Stimulated activated CD4-positive, alpha-beta T cell treated with anti-CD3 and anti-CD28 coated beads, Interleukin-4, amount 100 ng/mL, for 1 hour (primary cell): ENCODE measurements at regions not wholly inside any gene's neighbourhood (a gene's known extent, or its start where the extent isn't known, plus 50 kb on each side); places are given as distances from the start of the nearest gene placed in this dataset.

Source experiments
- DNase-seq: peaks from one replicate; pipeline ENCODE4 v3.0.0-alpha.2; 2020

GRCh38 chr15:38696790-38697495 is 132.3 kb upstream of the RASGRP1 start:
- no peak for DNase-seq

DNA sequence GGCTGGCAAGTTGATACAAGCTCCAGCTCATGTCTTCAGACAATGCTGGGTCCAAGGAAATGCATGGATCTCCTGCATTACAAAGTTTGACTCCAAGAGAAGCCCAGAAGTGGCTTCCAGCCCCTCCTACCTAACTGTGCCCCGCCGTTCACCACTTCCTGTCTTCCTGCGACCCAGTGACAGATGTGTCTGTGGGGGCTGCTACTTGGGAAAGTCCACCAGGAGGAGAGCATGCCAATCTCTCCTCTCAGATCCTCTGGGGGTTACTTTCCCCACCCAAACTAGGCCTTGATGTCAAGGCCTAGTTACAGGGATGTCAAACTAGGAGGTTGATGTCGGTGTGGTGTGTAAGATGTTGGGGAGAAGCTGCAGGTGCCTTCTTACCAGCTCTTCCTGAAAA is 133.6 kb upstream of the RASGRP1 start:
- DNase-seq: no peak

DNA sequence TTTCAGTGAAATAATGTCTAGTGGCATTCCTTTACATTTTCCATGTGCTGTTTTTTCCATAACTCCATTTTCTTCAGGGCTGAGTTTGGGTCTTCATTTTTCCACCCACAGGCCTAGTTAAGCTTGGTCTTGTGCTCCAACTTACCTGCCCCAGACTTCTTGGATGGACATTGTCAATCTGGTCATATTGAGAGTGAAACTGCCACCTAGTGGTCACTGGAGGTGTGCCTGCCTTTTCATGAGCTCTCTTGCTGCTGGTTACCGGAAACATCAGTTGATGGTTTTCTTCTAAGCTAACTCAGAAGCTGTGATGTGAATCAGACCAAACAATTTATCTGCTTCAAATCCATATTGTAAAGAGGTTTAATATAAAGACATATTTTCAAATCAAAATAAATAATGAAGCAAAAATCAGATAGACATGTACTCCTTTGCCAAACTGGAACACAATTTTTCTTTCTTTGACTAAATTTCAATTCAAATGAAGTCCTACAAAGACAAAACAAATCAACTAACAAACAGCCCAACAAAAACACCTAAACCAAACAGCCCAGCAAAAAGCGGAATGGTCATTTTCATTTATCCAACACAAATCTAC is 135.1 kb upstream of the RASGRP1 start:
- DNase-seq: peak; percentile 58

- DNase-seq: no peak
These were observed 136.5 kb upstream of the RASGRP1 start for GRCh38 chr15:38701149-38701548.

DNA sequence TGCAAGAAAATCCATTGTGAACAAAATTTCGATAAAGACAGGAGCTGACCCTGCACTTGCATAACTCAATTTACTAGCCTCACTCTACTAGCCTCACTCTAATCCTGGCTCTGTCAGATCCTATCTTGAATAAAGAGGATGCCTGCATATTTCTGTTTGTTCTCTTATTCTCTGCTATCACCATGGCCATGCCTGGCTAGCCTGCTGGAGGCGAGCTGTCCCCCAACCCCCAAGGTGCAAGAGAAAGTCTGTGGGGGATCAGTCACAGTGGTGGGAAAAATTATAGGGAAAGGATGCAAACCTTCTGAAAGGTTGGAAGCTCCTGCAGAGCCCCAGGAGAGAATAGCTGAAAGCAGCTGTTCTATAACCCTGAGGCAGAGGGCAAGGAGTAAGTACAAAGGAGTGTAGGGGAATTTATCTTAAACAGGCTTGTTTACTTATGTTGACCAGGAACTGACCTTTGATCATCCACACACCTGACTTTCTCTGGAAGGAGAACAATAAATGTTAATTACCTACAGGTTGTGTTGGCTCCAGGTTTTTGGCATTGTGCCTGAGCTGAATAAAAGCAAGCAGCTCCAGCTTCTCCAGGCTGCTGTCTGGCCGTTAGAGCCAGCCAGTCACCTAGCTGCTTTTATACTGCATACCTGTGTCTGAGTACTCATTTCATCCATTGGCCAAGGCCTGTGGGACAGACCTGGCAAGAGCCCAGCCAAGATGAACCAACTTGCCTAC is 137.7 kb upstream of the RASGRP1 start:
- no peak for DNase-seq

DNA sequence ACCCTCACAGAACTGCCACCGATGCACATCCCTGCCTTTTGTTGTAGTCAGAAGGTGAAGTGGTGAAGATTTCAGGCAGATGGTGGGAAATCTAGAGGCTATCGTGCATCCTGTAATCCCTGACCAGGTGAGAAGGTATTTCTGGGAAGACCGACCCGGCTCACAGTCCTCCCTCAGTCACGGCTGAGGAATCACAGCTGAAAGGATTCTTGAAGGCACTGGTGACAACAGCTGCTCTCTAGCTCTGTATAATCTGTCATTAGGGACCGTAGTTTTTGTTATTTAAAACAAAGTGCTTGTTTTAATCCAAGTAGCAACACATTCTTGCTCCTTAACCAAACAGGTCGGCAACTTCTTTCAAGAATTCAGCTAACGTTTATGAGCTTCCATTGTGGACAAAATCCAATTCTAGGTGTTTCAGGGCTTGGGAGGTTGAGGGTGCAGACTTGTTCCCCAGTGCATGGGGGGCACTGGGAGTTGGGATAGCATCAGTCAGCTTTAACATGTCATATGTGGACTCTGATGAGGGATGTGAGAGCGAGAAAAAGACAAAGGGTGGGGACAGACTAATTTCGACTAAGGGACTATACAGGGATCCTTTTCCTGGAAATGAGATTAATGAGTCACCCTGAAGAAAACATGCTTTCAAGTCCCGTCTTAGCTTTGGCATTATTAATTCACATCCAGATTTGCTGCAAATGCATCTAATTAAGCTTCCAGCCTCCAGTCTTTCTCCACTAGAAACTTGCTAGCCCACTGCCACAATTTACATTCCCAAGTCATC is 141.0 kb upstream of the RASGRP1 start:
- DNase-seq: no peak

- DNase-seq: no peak
These were observed 142.3 kb upstream of the RASGRP1 start for GRCh38 chr15:38706956-38707355.

- no peak for DNase-seq
These were observed 143.4 kb upstream of the RASGRP1 start for GRCh38 chr15:38707802-38708671.

DNA sequence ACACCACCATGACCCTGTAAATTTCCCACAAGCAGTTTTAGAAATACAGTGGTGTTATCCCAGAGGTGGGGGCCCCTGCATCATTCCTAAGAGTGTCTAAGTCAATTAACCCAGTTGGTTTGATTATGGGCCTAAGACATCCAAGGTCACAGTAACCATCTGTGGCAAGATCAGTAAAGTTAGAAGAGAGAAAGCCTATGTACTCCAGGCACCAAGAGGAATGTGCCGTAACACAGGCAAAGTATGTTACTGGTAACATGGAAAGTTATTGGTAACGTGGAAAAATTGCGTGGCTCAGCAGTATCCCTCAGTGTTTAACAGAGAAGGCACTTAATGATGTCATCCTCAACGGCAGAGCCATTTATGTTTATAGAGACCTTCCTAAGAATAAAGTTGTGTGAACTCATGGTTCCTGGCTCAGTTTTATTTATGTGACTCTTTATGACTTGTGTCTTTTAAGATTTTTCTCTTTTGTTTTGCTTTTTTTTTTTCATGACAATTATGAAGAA is 144.1 kb upstream of the RASGRP1 start:
- no peak for DNase-seq

DNA sequence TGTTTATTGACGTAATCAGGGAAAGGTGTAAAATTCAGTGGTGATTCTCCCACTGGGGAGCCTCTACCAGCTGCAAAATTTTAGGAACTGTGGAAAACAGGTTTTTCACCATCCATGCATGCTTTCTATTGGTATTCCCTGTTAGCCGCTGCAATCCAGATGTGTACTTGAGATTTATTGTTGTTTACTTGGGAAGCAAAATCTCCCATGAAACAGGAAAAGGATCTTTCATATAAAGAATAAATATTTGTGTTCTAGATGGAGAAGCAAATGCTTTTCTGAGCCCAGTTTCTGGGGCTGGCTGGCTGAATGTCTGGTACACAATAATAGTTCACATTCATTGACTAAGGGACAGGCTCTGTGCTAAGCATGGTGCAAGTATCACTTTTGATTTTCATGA is 144.6 kb upstream of the RASGRP1 start:
- no peak for DNase-seq

DNA sequence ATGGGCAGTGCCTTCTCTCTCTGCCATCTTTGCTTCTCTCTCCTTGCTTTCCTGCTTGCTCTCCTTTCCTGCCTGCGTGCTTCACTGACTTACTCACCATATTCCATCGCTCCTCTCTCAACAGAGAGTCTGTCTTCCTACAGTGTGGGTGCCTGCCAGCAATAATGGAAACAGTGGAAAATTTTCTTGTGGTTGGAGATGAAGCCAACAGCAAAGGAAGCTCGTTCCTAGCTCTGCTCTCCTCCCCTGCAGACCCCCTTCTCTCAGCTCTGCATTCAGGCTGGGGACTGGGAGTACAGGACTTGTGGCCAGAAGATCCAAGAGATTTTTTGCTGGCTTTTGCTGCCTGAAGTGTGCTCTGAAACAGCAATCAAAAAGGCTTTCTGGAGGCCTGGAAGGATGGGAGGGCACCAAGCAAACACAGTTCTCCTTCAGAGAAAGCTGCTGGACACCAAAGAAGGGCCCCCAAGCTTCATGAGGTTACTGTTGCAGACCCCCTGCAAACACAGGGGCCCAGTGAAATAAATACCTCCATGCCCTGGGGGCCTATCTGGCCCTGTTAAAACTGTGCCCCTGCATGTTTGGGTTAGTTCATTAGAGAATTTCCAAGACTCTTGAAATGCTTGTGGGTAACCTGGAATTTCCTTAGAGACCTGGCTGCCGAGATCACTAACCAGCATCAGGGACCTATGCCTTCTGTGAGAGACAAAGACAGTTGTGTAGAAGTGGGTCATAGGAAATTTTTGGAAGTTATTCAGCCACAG is 149.9 kb upstream of the RASGRP1 start:
- no peak for DNase-seq

- no peak for DNase-seq
These were observed 156.4 kb upstream of the RASGRP1 start for GRCh38 chr15:38720893-38721567.

DNA sequence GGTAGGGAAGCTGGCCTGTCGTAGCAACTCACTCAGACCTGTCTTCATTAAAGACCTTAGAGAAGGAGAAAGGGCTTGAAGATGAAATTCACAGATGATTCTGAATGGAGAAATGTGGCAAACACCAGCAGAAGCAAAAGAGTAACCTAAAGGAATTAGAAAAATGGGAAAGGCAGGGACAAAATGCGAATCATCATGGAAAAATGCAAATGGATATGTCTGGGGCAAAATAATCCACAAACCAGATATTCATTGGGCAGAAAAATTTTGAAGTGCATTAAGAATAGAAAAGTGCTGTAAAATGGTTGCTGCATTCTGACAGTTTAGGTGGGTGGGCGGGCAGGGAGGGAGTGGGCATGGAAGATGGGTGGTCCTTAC is 156.9 kb upstream of the RASGRP1 start:
- DNase-seq: no peak

GRCh38 chr15:38722236-38722635 is 157.6 kb upstream of the RASGRP1 start:
- DNase-seq: no peak

DNA sequence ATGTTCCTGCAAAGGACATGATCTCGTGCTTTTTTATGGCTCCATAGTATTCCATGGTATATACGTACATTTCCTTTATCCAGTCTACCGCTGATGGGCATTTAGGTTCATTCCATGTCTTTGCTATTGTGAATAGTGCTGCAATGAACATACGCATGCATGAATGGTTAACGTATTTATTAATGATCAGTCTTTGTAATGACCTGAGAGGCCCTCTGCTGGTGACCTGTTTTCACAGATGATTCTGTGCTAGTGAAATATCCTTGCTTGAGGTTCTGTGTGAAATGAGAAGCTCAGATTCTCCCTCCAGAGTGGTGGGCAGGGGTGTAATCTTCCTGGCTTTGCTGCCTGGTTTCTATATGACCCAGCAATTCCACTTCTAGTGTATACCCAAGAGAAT is 160.2 kb upstream of the RASGRP1 start:
- DNase-seq: no peak

DNA sequence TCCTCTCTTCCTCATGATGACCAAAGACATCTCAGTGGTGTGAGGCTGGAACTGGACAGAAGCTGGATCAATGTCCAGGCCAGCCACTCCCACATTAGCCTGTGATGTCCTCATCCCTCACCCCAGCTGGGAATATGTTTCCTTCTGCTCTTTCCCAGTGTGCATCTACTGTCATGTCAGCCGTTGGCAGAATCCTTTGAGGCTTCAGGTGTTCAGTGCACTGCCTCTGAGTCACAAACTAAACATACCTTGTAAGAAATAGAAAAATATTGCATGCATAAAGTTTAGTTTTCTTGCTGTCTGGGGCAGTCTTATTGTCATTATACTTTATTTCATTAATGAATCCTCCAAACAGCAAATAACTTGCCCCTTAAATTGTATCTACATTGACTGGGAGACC is 161.6 kb upstream of the RASGRP1 start:
- no peak for DNase-seq

DNA sequence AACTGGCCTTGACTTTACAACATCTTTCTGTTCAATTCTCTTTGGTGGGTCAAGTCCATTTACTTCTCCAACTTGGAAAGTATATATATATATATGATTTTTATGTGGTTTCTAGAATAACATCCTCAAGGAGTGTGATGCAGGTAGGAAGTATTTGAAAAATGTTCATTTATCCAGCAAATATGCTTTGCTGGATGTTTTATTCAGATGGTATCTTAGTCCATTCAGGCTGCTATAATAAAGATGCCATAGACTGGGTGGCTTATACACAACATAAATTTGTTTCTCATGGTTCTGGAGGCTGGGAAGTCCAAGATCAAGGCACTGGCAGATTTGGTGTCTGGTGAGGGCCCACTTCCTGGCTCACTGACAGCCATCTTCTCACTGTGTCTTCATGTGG is 168.7 kb upstream of the RASGRP1 start:
- DNase-seq: no peak

GRCh38 chr15:38740206-38740605 is 175.6 kb upstream of the RASGRP1 start:
- no peak for DNase-seq

DNA sequence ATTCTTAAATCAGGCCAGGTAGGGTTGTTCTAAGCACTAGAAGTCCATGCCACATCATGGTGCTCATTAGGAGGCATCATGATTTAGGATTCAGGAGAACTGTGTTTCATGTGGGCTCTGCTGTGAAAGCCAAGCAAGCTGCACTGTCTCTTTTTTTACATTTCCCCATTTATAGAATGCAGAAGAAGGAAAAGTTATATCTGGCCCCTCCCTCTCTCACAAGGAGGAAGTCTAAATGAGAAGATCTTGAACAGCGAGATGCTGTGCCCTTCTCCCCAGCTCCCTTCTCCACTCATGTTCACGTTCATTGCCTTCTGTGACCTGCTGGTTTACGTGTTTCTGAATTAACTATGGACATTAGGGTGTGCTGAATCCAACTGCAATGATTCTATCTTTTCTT is 178.5 kb upstream of the RASGRP1 start:
- DNase-seq: no peak

- DNase-seq: no peak
These were observed 180.5 kb upstream of the RASGRP1 start for GRCh38 chr15:38745126-38745525.

- no peak for DNase-seq
These were observed 181.0 kb upstream of the RASGRP1 start for GRCh38 chr15:38745626-38746025.
